Colon (tissue), 2 donors: ENCODE measurements at regions not wholly inside any gene's neighbourhood (a gene's known extent, or its start where the extent isn't known, plus 50 kb on each side); places are given as distances from the start of the nearest gene placed in this dataset.

Experiments
- FAIRE-seq: peaks from 2 replicates; lab custom pipeline; 2012; peaks lifted over from hg19 to GRCh38; lab: Jason Lieb, UNC
- donor health status: control.
- donor health status: control.

DNA sequence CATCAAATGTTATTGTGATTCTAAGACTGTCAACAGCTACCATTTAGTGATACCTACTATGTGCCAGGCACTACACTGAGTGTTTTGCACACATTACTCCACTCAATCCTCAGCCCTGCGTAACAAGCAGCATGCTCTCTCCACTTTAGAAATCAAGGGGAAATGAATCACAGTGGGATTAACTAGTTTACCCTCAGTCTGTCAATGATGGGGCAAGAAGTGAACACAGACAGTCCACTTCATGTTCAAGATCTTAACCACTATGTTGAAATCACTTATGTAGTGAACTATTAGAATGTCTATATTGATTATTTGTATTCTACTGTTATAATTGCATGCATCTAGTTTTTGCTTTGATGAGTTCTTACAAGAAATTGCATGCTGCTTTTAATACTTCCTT lies 165.3 kb downstream of the LTN1 start:
- no peak for FAIRE-seq

DNA sequence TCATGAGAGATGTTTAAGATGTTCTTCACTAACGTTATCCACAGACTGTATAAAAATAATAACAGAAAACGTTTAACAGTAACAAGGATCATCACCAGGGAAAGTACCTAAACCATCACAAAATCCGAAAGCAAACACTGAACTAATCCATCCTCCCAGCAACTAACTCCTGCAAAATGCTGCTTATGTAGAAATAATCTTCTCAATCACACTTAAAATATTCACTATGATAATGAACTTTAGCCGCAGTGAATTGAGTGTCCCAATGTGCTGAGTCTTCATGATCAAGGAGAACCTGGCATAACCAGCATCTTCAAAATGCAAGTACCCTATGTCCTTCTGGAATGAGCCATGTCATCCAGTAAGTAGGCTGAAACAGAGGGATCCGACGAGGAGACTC lies 166.1 kb downstream of the LTN1 start:
- FAIRE-seq, result no peak

DNA sequence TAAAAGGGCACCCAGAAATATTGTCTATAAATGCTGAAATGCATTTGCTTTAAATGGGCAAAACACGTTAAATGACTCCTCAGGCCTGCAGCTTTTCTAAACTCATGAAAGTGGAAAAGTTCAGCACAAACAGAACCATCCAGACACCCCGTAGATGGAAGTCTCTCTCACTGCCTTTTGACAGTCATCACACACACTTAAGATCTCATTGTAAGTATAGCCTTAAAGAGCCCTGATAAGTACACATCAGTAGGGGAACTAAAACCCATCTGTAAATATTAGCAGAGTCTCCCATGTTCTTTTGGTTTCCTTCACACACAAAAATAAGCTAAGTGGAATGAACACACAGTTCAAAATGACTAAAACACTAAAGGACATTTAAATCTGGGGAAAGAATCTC lies 166.7 kb downstream of the LTN1 start:
- no peak for FAIRE-seq

DNA sequence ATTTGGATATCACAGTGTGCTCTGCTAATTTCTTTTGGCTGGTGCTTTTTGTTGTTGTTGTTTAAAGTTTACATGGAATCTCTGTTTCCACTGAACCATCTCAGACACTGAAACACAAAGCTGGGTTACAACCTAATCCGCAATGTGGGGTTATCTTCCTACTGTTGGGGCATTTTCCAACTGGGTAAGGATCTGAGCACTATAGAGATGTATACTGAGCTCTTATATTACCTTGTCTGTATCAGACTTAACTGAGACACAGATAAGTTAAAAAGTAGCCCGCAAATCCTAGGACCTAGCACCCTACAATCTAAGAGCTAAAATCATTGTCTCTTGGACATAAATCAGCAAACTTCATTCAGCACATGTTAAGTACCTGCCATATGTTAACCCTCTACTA lies 169.2 kb downstream of the LTN1 start:
- FAIRE-seq, result no peak

DNA sequence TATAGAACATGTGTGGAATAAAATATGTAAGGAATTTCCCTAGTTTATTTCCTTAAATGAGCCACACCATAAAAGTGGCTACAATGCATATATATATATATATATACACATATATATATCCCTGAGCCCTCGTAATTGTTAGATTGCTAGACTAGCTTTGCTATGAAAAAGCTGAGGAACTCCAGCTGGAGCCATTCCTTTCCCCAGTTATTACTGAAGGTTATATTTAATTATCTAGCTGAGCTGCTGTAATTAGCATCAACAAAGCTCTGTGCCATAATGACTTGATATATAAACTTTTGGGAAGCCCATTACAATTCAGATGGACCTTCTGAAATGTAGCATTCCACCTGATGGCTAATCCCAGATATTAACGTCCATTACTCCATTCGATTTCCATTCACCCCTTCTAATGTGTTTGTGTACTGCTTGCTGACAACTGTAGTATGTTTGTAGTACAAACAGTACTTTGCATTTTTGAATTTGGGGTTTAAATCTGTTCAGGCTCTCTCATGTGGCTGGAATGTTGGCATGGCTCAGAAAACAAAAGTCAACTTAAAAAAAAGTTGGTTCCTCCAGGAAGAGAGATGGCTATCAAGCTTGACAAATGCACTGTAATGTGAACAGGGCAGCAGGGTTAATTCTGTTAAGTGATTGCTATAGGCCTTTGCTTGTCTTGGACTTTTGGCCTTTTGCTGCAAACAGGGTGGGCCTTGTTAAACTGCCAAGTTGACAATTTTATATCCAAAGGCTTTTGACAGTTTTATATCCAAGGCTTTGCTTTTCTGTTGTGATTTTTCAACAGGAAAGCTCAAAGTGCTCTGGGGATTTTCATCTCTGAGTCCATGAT lies 170.0 kb downstream of the LTN1 start:
- peak; percentile 36 for FAIRE-seq

DNA sequence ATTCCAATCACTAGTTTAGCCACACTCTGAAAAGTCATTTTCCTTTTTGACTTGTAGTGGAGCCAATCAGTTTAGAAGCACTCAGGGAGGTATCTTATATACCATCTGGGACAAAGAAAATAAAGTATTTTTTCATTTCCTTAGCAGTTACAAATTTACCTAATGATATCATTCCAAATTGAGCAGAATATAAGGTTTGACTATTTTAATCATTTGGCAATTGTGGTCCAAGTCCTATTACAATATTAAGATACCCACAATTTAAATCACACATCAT lies 170.6 kb downstream of the LTN1 start:
- FAIRE-seq, result no peak

DNA sequence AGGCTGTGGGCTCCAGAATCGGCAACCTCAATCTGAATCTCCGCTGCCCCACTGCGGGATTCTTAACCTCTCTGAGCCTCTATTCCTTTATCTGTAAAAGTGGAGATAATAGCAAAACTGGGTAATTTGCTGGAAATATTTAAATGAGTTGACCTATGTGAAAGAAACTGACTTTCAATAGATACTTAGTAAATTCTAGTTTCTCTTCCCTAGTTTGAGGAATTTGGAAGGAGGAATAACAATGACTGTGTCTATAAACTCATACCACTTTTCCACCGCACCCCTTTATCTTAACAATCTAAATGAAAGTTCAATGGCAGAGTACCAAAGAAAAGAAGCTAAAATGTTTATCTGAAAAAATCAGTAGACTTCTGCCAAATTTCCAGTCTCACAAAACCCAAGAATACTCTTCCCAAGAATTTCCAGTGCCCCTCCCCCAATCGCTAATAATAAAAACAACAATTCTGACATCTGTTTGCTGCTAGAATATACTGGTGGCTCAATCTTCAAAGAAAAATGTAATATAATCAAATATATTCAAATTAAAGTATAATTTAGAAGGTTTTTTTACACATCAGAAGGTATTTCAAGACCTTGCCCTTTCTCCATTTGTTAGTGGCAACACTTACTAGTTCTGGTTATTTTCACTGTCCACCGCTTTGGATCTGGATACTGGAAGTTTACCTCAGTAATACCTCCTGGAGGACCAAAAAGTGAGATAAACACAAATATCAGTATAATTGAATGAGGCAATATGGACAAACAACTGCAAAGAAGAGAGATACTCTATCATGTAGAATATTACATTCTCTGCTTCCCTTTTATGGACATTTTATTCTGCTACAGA lies 171.2 kb downstream of the LTN1 start:
- FAIRE-seq, result no peak

DNA sequence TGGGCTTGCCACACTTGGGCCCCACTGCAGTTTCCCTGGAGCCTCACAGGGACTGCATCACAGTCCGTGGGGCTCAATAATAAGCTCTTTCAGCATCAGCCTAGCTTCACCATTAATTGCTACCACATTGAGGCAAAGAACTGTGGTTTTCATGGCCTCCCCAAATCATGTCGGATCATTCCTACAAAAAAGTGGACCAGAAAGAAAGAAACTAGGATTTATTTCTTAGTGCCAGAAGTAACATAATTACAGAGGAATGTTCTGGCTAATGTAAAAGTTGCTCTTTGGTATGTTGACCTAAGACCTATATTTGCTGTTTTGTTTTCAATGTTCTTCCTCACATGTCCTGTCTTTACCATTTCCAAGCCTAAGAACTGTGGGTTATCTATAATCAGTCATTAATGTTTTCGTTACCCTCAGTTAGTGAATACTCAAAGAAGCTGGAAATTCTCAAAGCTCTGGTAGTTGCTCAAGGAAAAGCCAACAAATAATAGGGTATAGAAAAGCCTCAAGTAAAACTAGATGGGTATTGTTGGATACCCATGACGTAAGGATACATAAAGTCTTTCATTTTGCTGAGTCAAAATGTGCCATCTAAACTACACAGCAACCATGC lies 173.9 kb downstream of the LTN1 start:
- no peak for FAIRE-seq

DNA sequence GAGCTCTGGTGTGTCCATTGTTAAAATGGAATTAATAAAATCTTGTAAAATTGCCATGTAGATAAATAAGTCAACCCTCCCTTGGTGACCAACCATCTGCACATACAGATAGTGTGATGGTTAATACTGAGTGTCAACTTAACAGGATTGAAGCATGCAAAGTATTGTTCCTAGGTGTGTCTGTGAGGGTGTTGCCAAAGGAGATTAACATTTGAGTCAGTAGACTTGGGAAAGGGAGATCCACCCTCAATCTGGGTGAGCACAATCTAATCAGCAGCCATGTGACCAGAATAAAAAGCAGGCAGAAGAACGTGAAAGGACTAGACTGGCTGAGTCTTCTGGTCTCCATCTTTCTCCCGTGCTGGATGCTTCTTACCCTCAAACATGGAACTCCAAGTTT lies 174.8 kb downstream of the LTN1 start:
- FAIRE-seq, result no peak

DNA sequence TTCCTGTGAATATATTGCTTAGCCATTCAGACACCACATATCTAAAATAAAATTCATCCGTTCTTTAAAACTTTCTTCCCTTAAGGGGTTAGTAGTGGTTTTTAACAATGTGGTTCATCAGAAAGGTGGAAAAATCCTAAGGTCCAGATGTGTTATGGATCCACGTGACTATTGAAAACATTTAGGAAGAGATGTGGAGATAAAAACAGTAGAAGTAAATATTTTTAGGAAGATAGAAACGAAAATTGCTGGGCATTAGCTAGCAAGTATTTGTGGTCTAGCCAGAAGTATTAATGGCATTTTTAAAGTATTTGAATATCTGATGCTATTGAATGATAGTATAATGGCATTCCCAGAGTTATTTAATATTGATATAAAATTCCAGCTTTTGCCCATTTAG lies 180.8 kb downstream of the LTN1 start:
- FAIRE-seq, result no peak

DNA sequence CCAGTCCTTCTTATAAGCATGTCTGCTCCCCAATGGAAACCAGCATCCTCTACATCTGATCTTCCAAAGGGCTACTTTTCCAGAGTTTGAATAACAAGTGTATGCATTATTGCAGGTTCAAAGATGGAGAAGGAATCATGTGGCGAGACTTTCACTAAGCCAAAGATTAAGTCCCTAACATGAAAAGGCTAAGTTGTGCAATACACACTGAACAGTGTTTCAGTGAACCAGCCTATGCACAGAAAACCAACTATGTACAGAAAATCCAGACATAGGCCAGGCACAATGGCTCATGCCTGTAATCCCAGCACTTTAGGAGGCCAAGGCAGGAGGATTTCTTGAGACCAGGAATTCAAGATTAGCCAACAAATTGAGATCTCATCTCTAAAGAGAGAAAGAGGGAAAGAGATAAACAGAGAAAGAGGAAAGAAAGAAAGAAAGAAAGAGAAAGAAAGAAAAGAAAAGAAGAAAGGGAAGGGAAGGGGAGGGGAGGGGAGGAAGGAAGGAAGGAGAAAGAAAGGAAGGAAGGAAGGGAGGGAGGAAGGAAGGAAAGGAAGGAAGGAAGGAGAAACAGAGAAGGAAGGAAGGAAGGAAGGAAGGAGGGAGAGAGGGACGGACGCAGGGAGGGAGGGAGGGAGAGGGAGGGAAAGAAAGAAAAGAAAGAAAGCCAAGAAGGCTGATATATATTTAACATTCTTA lies 181.7 kb downstream of the LTN1 start:
- FAIRE-seq, result no peak

DNA sequence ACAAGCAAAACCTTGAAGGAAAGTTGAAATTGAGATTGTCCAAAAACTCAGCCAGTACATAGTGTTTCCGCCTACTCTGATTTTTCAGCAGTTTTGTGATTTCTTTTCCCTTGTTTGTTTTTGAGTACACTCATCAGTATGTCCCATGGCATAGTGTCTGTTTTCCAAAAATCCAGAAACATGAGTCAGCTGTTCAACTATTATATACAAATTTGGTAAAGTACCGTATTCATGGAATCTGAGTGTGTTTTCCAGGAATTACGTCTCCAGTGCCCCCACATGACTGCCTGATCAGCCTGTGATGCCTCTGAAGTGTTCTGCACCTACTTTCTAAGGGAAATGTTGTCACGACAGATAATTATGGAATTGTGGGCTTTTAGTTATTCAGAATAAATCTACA lies 186.8 kb downstream of the LTN1 start:
- no peak for FAIRE-seq

DNA sequence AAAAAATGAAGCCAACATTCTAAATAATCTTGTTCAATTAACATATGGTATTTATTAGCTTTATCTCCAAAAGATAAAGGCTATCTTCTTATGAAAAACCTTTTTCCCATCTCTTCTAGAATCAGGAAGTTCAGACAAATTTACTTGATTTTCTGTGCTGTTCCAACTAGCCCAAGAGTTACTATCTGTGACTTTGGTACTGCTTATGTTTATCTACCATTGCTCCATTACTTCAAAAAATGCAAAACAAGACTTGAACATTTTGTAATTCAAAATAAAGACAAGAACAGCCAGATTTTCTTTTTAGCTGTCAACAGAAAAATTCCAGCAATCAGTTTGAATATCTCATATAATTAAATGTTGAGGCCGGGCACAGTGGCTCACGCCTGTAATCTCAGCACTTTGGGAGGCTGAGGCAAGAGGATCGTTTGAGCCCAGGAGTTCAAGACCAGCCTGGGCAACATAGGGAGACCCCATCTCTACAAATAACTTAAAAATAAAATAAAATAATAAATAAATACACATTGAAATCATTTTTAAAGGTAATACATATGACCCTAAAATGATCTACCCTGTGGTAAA lies 188.5 kb downstream of the LTN1 start:
- no peak for FAIRE-seq

DNA sequence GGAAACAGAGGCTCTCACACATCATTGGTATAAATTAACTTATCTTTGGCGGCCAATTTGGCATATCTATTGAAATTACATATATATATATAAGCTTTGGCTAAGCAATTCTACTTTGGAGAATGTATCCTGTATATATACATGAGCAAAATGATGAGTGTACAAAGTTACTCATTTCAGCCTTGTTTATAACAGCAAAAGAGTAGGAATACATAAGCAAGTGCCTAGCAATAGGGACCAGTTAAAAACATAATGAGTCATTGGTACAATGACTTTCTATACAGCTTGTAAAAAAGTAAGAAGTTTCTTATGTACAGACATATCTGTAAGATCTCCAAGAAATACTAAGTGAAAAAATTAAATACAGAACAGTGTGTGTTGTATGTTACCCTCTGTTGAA lies 190.8 kb downstream of the LTN1 start:
- FAIRE-seq, result no peak

DNA sequence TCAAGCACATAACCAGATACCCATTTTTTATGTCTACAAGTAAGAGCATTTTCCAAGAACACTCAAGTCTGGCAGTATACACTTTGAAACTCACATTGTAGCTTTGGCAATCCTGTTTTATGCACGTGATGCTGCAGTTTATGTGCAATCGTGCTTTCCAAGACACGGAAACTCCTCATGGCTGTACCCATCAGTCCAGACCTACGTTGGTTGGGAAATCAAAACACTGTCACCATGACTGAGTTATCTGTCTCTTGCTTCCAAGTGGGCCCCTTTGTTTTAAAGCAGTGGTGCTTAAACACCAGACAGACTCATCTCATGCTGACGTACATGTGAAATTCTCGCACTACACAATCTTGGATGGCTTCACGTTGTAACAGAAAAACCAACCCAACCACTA lies 192.8 kb downstream of the LTN1 start:
- FAIRE-seq, result no peak

DNA sequence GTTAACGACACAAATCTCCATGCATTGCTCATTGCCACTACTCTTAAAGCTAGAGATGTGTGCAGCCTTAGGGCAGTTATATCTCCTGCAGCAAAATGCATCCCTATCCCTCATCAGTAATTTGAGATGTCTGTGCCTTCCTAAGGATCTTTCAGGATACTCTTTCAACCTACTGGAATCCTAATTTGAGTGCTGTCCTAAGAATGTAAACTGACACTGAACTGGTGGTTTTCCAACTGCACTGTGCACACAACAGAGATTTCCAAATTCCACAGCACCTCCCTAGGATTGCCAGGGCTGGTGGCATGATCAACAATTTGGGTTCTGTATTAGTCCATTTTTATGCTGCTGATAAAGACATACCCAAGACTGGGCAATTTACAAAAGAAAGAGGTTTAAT lies 193.9 kb downstream of the LTN1 start:
- FAIRE-seq, result no peak

DNA sequence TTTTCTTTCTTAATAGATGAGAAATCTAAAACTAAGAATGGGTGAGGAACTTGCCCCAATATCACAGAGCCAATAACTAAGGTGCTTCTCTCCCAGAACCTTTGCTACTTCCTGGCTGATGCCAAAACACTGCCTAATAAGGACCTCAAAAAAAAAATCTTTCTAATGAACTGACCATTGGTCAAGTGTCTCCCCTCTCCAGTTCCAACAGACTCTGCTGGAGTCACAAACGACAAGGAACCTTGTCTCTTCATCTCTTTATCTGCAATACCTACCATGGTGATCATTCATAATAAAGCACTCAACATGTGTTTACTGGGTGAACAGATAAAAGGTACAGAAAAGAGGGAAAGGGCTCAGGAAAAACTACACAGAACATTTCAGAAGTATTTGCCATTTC lies 197.4 kb downstream of the LTN1 start:
- no peak for FAIRE-seq

DNA sequence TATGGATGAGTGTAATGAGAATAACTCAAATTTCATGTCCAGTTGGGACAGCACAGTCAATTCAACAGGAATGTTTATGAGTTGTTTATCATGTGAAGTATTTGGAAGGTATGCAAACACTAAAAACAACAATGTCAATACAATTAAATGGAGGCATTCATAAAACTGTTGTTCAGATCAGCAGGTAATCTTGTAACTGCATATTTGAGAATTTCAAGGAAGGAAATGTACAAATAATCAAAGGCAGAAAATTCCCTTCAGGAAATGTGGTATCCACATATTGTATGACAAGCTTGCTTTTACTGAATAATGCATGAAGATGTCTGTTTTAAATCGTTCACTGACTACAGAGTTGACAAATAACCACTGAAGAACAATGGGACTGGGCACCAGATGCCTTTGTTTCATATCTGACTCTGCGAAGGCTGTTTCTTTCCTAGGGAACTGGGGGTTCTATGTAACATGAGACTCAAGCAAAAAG lies 198.3 kb downstream of the LTN1 start:
- no peak for FAIRE-seq

DNA sequence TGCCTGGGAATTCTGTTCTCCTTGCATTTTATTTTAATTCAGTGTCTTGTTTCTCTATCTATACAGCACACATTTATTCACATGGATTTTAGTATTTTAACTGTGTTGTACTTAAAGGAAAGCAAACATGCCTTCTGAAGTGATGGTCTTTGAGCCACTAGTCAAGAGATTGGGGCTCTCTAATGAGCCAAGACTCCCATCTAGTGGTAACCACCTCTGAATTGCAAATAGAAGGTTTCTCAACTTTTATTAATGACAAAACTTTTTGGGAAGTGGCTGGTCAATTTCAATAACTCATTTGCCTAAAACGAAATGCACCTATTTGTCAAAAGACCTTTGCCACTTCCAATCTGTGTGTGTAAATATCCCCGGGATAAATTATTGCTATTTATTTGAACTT lies 199.6 kb downstream of the LTN1 start:
- no peak for FAIRE-seq

DNA sequence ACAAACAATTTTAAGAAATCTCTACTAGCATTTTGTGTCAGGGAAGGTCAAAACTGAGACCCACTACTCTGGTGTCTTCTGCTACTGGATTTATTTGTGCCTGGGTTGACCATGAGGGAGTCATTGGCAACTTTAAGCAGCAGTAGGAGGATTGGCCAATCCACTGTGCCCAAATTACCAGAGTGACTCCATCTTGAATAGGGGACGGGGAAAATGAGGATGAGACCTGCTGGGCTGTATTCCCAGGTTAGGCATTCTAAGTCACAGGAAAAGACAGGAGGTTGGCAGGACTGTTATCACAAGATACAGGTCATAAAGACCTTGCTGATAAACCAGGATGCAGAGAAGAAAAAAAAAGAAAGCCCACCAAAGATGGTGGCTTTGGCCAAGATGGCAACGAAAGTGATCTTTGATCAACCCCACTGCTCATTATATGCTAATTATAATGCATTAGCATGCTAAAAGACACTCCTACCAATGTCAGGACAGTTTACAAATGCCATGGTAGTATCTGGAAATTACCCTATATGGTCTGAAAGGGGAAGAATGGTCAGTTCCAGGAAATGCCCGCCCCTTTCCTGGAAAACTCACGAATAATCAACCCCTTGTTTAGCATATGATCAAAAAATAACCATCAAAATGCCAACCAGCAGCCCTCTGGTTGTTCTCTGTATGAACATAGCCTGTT lies 200.9 kb downstream of the LTN1 start:
- no peak for FAIRE-seq

DNA sequence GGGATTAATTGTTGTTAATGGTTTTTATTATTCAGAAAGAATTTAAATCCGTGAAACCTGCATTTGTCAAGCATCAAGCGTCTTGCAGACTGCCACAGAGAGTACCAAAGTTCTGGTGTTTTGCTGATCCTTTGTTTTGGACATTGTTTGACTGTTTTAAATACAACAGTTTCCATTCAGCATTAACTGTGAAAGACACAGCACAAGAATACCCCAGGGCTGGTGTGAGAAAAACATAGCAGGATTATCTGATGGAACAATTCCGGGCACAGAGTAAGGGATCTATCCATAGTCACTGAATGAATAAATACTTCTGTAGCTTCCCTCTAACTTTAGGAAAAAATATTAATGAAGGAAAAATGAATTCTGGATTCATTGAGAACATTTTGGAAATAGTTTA lies 202.3 kb downstream of the LTN1 start:
- FAIRE-seq, result no peak

DNA sequence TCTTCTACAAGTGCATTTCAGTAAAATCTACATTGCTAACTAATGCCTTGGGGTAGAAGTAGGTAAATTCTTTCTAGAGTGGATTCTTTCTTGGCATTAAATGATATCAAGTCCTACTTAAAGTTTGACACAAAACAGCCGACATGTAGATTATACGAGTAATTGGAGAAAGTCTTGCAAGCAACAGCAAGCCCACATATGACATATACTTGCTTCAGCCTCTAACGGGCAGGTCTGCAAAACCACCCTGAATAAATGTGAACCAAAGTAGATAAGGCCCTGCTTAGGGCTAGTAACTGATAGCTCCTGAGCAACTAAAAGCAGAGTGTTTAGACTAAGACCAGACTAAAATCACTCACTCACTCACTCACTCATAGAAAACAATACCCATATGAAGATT lies 203.2 kb downstream of the LTN1 start:
- no peak for FAIRE-seq
